Uterus (tissue), 3 donors: ENCODE measurements at regions not wholly inside any gene's neighbourhood (a gene's known extent, or its start where the extent isn't known, plus 50 kb on each side); places are given as distances from the start of the nearest gene placed in this dataset.

ENCODE experiments used
- DNase-seq, 2 donors: peaks; one replicate each; pipeline ENCODE4 v3.0.0-alpha.2; 2019 to 2020
- H3K27ac ChIP-seq, 2 donors: fragments of 200-600 bp; sonication (generic); 1 replicate in 1 of 2; 2 replicates in 1 of 2; pipeline ENCODE4 v1.5.1; 2016 to 2018
- H3K27me3 ChIP-seq, 2 donors: fragments of 200-600 bp; sonication (generic); one replicate each; pipeline ENCODE4 v1.5.1; 2018 to 2019; ENCODE audit warnings: control low read depth in 1 of 2
- H3K36me3 ChIP-seq, 2 donors: fragments of 200-600 bp; sonication (generic); one replicate each; pipeline ENCODE4 v1.5.1; 2019; ENCODE audit warnings: control low read depth in 1 of 2
- H3K4me1 ChIP-seq, 2 donors: fragments of 200-600 bp; sonication (generic); one replicate each; pipeline ENCODE4 v1.5.1; 2018 to 2019; ENCODE audit warnings: control low read depth in 1 of 2
- H3K4me3 ChIP-seq, 2 donors: fragments of 200-600 bp; sonication (generic); 1 replicate in 1 of 2; 2 replicates in 1 of 2; pipeline ENCODE4 v1.5.1; 2018 to 2019; ENCODE audit warnings: mild to moderate bottlenecking in 1 of 2
- H3K9me3 ChIP-seq, 2 donors: fragments of 200-600 bp; sonication (generic); one replicate each; pipeline ENCODE4 v1.5.1; 2019; ENCODE audit warnings: control low read depth in 1 of 2
- CTCF ChIP-seq, 4 experiments: fragments of 200-600 bp in 2 of 4; fragments of 450-650 bp in 2 of 4; sonication (generic) in 2 of 4; IDR thresholded peaks; one replicate each; pipeline ENCODE4 v1.5.1; 2016 to 2019; ENCODE audit warnings: antibody characterized with exemption in 4 of 4, mild to moderate bottlenecking in 2 of 4, moderate library complexity in 1 of 4
- POLR2A ChIP-seq, 2 donors: fragments of 450-650 bp; IDR thresholded peaks; one replicate each; pipeline ENCODE4 v1.6.1; 2016; ENCODE audit warnings: antibody characterized with exemption in 2 of 2, mild to moderate bottlenecking in 1 of 2, moderate library complexity in 1 of 2
- intact Hi-C: fragments of 100-400 bp; cut with DNase I; formaldehyde crosslinking; loops from one replicate; pipeline ENCODE4 v1.15.1; 2023; ENCODE audit warnings: low total_unique reads
- donor health status: DM: yes; HTN: yes; CAD: no.

GRCh38 chr2:30382162-30382783 is 64.8 kb upstream of the LCLAT1 start:
- intact Hi-C loops = no loop called here
- TF ChIP-seq CTCF (IDR thresholded peaks at IDR 0.05) (no peak), POLR2A (IDR thresholded peaks at IDR 0.05) (no peak)
- H3K27ac ChIP-seq = no peak overlapping the region
- H3K27me3 ChIP-seq = no peaks in the 10 kb centered on the region
- no peak overlapping the region for H3K4me3 ChIP-seq
- H3K4me1 ChIP-seq = no peaks in the 10 kb centered on the region
- H3K9me3 ChIP-seq = no peaks in the 10 kb centered on the region
- H3K36me3 ChIP-seq = no peaks in the 10 kb centered on the region
- no peak for DNase-seq

GRCh38 chr2:30382995-30383394 is 64.1 kb upstream of the LCLAT1 start:
- intact Hi-C loops = no loop called here
- Histone ChIP-seq H3K4me3 (no peak overlapping the region), H3K36me3 (no peaks in the 10 kb centered on the region), H3K4me1 (no peaks in the 10 kb centered on the region), H3K27ac (no peak overlapping the region), H3K9me3 (no peaks in the 10 kb centered on the region), H3K27me3 (no peaks in the 10 kb centered on the region)
- DNase-seq = no peak
- TF ChIP-seq POLR2A (IDR thresholded peaks at IDR 0.05) = no peak
- no peak for TF ChIP-seq CTCF (IDR thresholded peaks at IDR 0.05)

DNA sequence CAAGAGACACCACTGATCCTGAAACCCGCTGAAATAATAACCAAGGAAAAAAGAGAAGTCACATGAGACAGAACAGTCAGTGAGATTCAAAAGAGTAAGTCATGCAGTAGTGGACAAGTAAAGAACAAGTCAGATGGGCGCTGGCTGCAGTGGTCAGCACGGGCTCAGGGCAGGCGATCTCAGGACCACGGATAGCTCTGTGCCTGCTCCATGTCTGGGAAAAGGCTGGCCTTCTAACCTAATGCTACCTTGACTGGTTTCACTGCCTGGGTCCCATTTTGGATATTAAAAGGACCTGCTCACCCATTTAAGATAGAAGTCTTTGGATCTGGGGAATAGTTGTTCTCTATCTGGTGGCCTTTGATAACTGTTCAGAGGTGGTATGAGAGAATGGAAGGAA is 61.7 kb upstream of the LCLAT1 start:
- no peak overlapping the region for H3K27ac ChIP-seq
- intact Hi-C loops = no loop called here
- TF ChIP-seq POLR2A (IDR thresholded peaks at IDR 0.05) (no peak), CTCF (IDR thresholded peaks at IDR 0.05) (no peak)
- H3K27me3 ChIP-seq = no peaks in the 10 kb centered on the region
- no peaks in the 10 kb centered on the region for H3K4me1 ChIP-seq
- no peaks in the 10 kb centered on the region for H3K9me3 ChIP-seq
- no peak for DNase-seq
- no peak overlapping the region for H3K4me3 ChIP-seq
- no peaks in the 10 kb centered on the region for H3K36me3 ChIP-seq

DNA sequence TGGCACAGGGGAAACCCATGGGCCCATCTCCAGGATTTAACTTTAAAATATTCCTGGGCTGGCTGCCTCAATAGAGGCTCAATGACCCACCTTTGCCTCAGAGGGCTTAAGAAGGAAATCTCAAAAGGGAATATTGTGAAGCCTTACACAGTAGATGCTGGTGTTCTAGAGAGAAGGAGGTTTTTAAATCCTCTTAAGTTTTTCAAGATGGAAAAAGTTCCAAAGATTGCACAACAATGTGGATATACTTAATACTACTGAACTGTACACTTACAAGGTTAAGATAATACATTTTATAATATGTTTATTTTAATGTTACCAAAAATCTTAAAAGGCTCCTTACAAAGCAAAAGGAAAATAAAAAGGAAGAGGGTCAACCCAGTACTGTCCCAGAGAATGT is 54.9 kb upstream of the LCLAT1 start:
- Histone ChIP-seq H3K27me3 (no peaks in the 10 kb centered on the region), H3K27ac (no peak overlapping the region), H3K4me3 (no peak overlapping the region), H3K36me3 (no peaks in the 10 kb centered on the region), H3K9me3 (no peaks in the 10 kb centered on the region), H3K4me1 (no peaks in the 10 kb centered on the region)
- no peak for DNase-seq
- TF ChIP-seq POLR2A (IDR thresholded peaks at IDR 0.05) (no peak), CTCF (IDR thresholded peaks at IDR 0.05) (no peak)
- intact Hi-C loops = no loop called here

- H3K36me3 ChIP-seq = no peaks in the 10 kb centered on the region
- TF ChIP-seq CTCF (IDR thresholded peaks at IDR 0.05) = no peak
- no peak for TF ChIP-seq POLR2A (IDR thresholded peaks at IDR 0.05)
- no peak for DNase-seq
- intact Hi-C loops = no loop called here
- no peaks in the 10 kb centered on the region for H3K4me1 ChIP-seq
- no peak overlapping the region for H3K4me3 ChIP-seq
- no peak overlapping the region for H3K27ac ChIP-seq
- H3K9me3 ChIP-seq = no peaks in the 10 kb centered on the region
- H3K27me3 ChIP-seq = no peaks in the 10 kb centered on the region
Measured at GRCh38 chr2:30393510-30393909, 53.5 kb upstream of the LCLAT1 start.
